PC-9 (cell line): ENCODE measurements at regions not wholly inside any gene's neighbourhood (a gene's known extent, or its start where the extent isn't known, plus 50 kb on each side); places are given as distances from the start of the nearest gene placed in this dataset.
"Not testable (repeated sequence)": the region's sequence is repeated elsewhere in the genome, so short reads cannot be mapped to it uniquely, and the experiment has no call there.

ENCODE experiments used
- BruUV-seq: library from RNA; stranded (reverse); fragments of 400-500 nt; replicated peaks from 2 replicates; lab custom pipeline; 2021; lab: Mats Ljungman, UMichigan
- CTCF ChIA-PET: fragments of 300-600 bp; sonication (Branson Sonifier 250); formaldehyde crosslinking; loops from one replicate; lab custom pipeline; 2022; ENCODE audit warnings: antibody characterized with exemption; lab: Charles Lee
- POLR2A ChIA-PET: fragments of 300-600 bp; sonication (Branson Sonifier 250); formaldehyde crosslinking; loops from one replicate; lab custom pipeline; 2022; ENCODE audit warnings: antibody characterized with exemption; ENCODE audit not compliant: unreplicated experiment; lab: Charles Lee
- DNase-seq, 2 experiments: peaks; one replicate each; pipeline versions ENCODE4 v3.0.0 to v3.0.0-alpha.2; 2015 to 2022; ENCODE audit warnings: mixed read lengths in 1 of 2
- H2AFZ ChIP-seq: fragments of 200-600 bp; sonication (generic); 2 replicates; pipeline ENCODE4 v1.8.1; 2017; ENCODE audit warnings: antibody characterized with exemption
- H3F3A ChIP-seq: fragments of 200-600 bp; sonication (generic); 2 replicates; pipeline ENCODE4 v1.8.1; 2017; ENCODE audit warnings: antibody characterized with exemption, mild to moderate bottlenecking, low read depth; ENCODE audit not compliant: insufficient read depth
- H3K27ac ChIP-seq: fragments of 200-600 bp; sonication (generic); 2 replicates; pipeline ENCODE4 v1.6.1; 2016; ENCODE audit warnings: mixed run types
- H3K27me3 ChIP-seq: fragments of 200-600 bp; sonication (generic); 2 replicates; pipeline ENCODE4 v1.6.1; 2016; ENCODE audit warnings: low read depth, mixed run types; ENCODE audit not compliant: insufficient read depth
- H3K36me3 ChIP-seq: fragments of 200-600 bp; sonication (generic); 2 replicates; pipeline ENCODE4 v1.6.1; 2016; ENCODE audit warnings: low read depth, mixed run types
- H3K4me1 ChIP-seq: fragments of 200-600 bp; sonication (generic); replicated peaks from 2 replicates; pipeline ENCODE4 v1.6.1; 2016; ENCODE audit warnings: mixed run types; ENCODE audit not compliant: insufficient read depth
- H3K4me2 ChIP-seq: fragments of 200-600 bp; sonication (generic); 2 replicates; pipeline ENCODE4 v1.6.1; 2017; ENCODE audit warnings: mixed run types
- H3K4me3 ChIP-seq: fragments of 200-600 bp; sonication (generic); 2 replicates; pipeline ENCODE4 v1.6.1; 2016; ENCODE audit warnings: mixed run types
- H3K79me2 ChIP-seq: fragments of 200-600 bp; sonication (generic); 2 replicates; pipeline ENCODE4 v1.6.1; 2017; ENCODE audit warnings: low read depth, mixed run types
- H3K9me2 ChIP-seq: fragments of 200-600 bp; sonication (generic); 2 replicates; pipeline ENCODE4 v1.8.1; 2017; ENCODE audit warnings: mild to moderate bottlenecking; ENCODE audit not compliant: insufficient read depth
- H3K9me3 ChIP-seq: fragments of 200-600 bp; sonication (generic); 2 replicates; pipeline ENCODE4 v1.8.1; 2016; ENCODE audit warnings: low read depth; ENCODE audit not compliant: insufficient read depth
- H4K20me1 ChIP-seq: fragments of 200-600 bp; sonication (generic); 2 replicates; pipeline ENCODE4 v1.8.1; 2017; ENCODE audit not compliant: insufficient read depth
- CTCF ChIP-seq: fragments of 200-600 bp; sonication (generic); conservative IDR thresholded peaks from 2 replicates; pipeline ENCODE4 v1.6.1; 2017; ENCODE audit warnings: mixed run types, antibody characterized with exemption, mild to moderate bottlenecking, moderate library complexity
- EZH2 ChIP-seq: fragments of 200-600 bp; sonication (generic); IDR thresholded peaks from 2 replicates; pipeline ENCODE4 v1.8.0; 2017; ENCODE audit warnings: antibody characterized with exemption, low read depth
- intact Hi-C: fragments of 100-400 bp; cut with micrococcal nuclease; formaldehyde crosslinking; loops from one replicate; pipeline ENCODE4 v1.10.0; 2022; ENCODE audit not compliant: unreplicated experiment

- TF ChIP-seq CTCF, result no peak
- TF ChIP-seq EZH2, result no peak
- Histone ChIP-seq H3K9me3 (no peaks in the 10 kb centered on the region), H4K20me1 (no peaks in the 10 kb centered on the region), H3K27ac (no peak overlapping the region), H3K4me1 (no peaks in the 10 kb centered on the region), H3F3A (no peaks in the 10 kb centered on the region), H3K4me2 (no peak overlapping the region), H3K27me3 (peaks cover 73% of the 10 kb centered on the region), H3K9me2 (no peaks in the 10 kb centered on the region), H3K36me3 (no peaks in the 10 kb centered on the region), H3K79me2 (no peaks in the 10 kb centered on the region), H2AFZ (no peak overlapping the region), H3K4me3 (no peak overlapping the region)
- ChIA-PET CTCF (no interaction called here), POLR2A (no interaction called here)
- intact Hi-C loops, result no loop called here
- no peak for DNase-seq
- BruUV-seq, result no TSS peak
These were observed 151.1 kb upstream of the SFSWAP start for GRCh38 chr12:131559517-131560516.

GRCh38 chr12:131561051-131561450 lies 149.8 kb upstream of the SFSWAP start:
- Histone ChIP-seq H3K4me2 (no peak overlapping the region), H3K27me3 (peaks cover 73% of the 10 kb centered on the region), H3K36me3 (no peaks in the 10 kb centered on the region), H3K4me3 (no peak overlapping the region), H4K20me1 (no peaks in the 10 kb centered on the region), H2AFZ (no peak overlapping the region), H3K27ac (no peak overlapping the region), H3K4me1 (no peaks in the 10 kb centered on the region), H3K9me3 (no peaks in the 10 kb centered on the region), H3F3A (no peaks in the 10 kb centered on the region), H3K79me2 (no peaks in the 10 kb centered on the region), H3K9me2 (no peaks in the 10 kb centered on the region)
- DNase-seq, result no peak
- intact Hi-C loops, result no loop called here
- POLR2A ChIA-PET, result no interaction called here
- BruUV-seq, result no TSS peak
- TF ChIP-seq EZH2, result no peak
- TF ChIP-seq CTCF, result no peak
- CTCF ChIA-PET, result no interaction called here

- Histone ChIP-seq H4K20me1 (no peaks in the 10 kb centered on the region), H3K27me3 (peaks cover 73% of the 10 kb centered on the region), H3K79me2 (no peaks in the 10 kb centered on the region), H3F3A (no peaks in the 10 kb centered on the region), H3K27ac (no peak overlapping the region), H3K36me3 (no peaks in the 10 kb centered on the region), H2AFZ (no peak overlapping the region), H3K9me3 (no peaks in the 10 kb centered on the region), H3K4me3 (no peak overlapping the region), H3K4me2 (no peak overlapping the region), H3K4me1 (no peaks in the 10 kb centered on the region), H3K9me2 (no peaks in the 10 kb centered on the region)
- TF ChIP-seq CTCF (no peak), EZH2 (no peak)
- intact Hi-C loops, result no loop called here
- ChIA-PET CTCF (no interaction called here), POLR2A (no interaction called here)
- no TSS peak for BruUV-seq
- DNase-seq, result no peak
These were observed 148.8 kb upstream of the SFSWAP start for GRCh38 chr12:131561891-131562684.

- H3F3A ChIP-seq, H3K9me2 ChIP-seq, H3K36me3 ChIP-seq, intact Hi-C loops, H3K9me3 ChIP-seq, H3K79me2 ChIP-seq, H3K4me3 ChIP-seq, BruUV-seq, POLR2A ChIA-PET, H4K20me1 ChIP-seq, DNase-seq, H3K4me2 ChIP-seq, H2AFZ ChIP-seq, H3K27ac ChIP-seq, CTCF ChIA-PET, H3K4me1 ChIP-seq: not testable (repeated sequence)
- peaks cover 79% of the 10 kb centered on the region for H3K27me3 ChIP-seq
These were observed 146.7 kb upstream of the SFSWAP start for GRCh38 chr12:131564138-131564727.
